ENCODE measurements at regions not wholly inside any gene's neighbourhood (a gene's known extent, or its start where the extent isn't known, plus 50 kb on each side); places are given as distances from the start of the nearest gene placed in this dataset.
"Not testable (repeated sequence)": the region's sequence is repeated elsewhere in the genome, so short reads cannot be mapped to it uniquely, and the experiment has no call there.

- no peak for DNase-seq (ENCODE audit: low spot score)
These were observed 751.8 kb downstream of the GALC start for GRCh38 chr14:87241018-87241768.

GRCh38 chr14:87240319-87240718, 752.7 kb downstream of the GALC start:
- DNase-seq (ENCODE audit: low spot score), result not testable (repeated sequence)

GRCh38 chr14:87233806-87234384, 759.1 kb downstream of the GALC start:
- no peak for DNase-seq (ENCODE audit: low spot score)

DNA sequence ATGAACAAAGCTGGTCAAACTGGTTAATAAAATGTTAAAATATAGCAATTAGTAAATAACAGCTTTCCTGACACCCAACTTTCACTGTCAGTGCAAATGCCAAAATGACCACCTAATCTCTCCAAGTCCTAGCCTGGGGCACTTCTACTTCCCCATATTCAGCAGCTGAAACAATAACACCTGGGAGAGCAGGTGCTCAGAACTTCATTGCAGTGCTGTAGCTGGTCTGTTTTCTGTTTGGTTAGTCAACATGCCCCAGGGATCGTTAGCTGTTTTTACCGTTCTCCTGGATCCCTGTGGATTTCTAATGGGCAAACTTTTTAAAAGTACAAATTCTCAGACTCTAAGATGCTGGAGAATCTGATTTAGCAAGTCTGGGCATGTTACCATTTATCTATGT, 759.7 kb downstream of the GALC start:
- no peak for DNase-seq (ENCODE audit: low spot score)

- peak; percentile 19 for DNase-seq (ENCODE audit: low spot score)
These were observed 761.5 kb downstream of the GALC start for GRCh38 chr14:87231336-87232026.

DNA sequence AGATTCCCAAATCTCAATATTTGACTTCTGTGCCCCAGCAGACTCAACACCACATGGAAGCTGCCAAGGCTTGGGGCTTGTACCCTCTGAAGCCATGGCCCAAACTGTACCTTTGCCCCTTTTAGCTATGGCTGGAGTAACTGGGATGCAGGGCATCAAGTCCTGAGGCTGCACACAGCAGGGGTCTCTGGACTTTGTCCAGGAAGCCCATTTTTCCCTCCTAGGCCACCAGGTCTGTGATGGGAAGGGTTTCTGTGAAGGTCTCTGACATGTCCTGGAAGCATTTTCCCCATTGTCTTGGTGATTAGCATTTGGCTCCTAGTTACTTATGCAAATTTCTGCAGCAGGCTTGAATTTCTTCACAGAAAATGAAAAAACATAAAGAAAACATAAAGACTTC, 762.3 kb downstream of the GALC start:
- DNase-seq (ENCODE audit: low spot score), result no peak

DNA sequence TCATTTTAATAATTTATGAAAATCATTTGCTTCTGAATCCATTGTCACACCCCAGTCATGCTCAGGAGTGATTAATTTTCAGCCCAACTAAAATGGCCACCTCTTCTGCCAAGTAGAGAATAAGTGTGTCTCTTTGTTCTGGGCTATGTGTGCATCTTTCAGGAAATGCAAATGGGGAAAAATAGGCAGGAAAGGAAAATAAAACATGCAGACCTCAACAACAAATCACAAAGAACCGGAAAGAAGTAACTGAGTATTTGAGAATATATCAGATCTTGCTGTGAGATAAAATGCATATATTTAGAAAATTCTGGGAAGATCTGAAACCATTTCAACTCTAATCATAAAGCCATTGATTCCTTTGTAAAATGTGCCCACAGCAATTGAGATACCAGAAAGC, 763.9 kb downstream of the GALC start:
- no peak for DNase-seq (ENCODE audit: low spot score)

- no peak for DNase-seq (ENCODE audit: low spot score)
These were observed 776.0 kb downstream of the GALC start for GRCh38 chr14:87217023-87217422.

DNA sequence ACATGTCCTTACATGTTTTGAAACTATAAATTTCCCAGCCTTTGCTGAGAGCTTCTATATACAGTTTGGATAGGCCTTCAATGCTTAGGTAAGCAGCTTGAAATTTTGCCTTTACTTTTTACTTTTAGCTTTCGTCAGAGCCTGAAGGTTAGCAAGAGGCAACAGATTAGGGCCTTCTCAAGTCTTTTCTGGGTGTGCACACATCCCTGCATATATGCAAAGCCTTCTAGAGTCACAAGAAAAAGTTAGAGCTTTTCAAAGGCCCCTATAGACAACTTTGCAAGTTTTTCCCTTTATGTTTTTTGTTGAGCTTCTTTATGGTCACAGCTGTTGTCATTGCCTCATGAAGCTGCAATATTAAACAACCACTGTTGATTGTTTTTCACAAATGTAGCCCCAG, 778.4 kb downstream of the GALC start:
- no peak for DNase-seq (ENCODE audit: low spot score)

GRCh38 chr14:87207756-87208155, 785.2 kb downstream of the GALC start:
- DNase-seq (ENCODE audit: low spot score), result no peak

GRCh38 chr14:87205811-87206210, 787.2 kb downstream of the GALC start:
- DNase-seq (ENCODE audit: low spot score), result no peak

- no peak for DNase-seq (ENCODE audit: low spot score)
These were observed 789.6 kb downstream of the GALC start for GRCh38 chr14:87203346-87203745.

- DNase-seq (ENCODE audit: low spot score), result no peak
These were observed 793.6 kb downstream of the GALC start for GRCh38 chr14:87199381-87199780.

- no peak for DNase-seq (ENCODE audit: low spot score)
These were observed 796.5 kb downstream of the GALC start for GRCh38 chr14:87196436-87196835.

DNA sequence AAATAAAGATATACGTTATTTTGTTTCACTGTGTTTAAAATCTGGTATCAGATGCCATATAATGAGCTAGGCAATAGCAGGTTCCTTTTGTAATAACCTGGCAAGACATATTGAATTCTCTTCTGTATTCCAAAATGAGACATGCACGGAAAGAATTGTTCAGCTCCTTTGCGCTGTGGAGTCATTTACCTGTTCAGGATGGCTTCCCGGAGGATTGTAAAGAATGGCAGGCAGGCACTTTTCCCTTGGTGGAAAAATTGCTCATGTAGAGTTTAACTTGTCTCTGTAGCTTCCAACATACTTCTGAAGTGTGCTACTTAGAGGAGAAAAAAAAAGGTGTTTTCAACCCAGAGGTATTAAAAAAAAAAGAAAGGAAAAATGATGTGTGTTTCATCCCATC, 805.2 kb downstream of the GALC start:
- no peak for DNase-seq (ENCODE audit: low spot score)

GRCh38 chr14:87186737-87187136, 806.2 kb downstream of the GALC start:
- no peak for DNase-seq (ENCODE audit: low spot score)

DNA sequence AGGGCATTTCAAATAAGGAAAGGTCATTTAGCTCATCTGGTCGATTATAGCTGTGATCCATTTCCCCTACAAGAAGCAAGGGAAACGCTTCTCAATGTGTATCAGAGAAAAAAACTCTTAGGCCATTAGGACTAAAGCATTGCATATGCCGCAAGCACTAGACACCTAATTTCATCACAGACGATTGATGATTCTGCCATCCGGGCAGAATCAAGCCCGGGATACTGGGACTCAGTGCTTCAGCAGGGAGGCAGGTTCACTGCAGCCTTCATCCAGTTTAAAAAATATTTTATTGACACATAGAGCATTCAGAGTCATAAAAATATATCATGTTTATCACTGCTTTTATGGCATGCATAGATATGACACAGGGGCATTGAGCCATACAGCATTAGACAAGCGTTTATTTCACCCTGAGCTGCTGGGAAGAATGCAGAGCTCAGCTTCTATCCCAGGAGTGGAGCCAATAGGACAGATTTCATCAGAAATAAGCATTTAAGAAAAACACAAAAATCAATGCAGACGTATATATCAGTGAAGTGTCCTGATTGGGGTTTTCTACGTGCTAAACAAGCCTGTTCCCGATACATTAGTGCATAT, 806.9 kb downstream of the GALC start:
- no peak for DNase-seq (ENCODE audit: low spot score)

DNA sequence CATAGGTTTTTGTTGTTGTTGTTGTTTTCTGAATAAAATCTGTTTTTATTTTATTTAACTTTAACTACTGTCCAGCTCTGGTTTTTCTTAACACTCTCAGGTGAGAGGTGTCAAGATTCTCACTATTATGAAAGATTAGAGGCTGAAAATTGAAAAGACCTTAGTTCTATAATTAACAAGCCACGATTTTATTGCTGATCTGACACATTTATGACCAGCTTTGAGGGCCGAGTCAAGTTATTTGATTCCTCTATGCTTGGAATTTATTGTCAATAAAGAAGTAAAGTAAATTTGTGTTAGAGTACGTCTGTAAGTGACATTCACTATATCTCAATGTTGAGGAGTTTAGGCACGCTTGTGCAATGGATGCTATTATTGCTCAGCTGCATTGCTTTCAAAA, 808.8 kb downstream of the GALC start:
- DNase-seq (ENCODE audit: low spot score), result no peak

- DNase-seq (ENCODE audit: low spot score), result no peak
These were observed 811.7 kb downstream of the GALC start for GRCh38 chr14:87181288-87181687.

DNA sequence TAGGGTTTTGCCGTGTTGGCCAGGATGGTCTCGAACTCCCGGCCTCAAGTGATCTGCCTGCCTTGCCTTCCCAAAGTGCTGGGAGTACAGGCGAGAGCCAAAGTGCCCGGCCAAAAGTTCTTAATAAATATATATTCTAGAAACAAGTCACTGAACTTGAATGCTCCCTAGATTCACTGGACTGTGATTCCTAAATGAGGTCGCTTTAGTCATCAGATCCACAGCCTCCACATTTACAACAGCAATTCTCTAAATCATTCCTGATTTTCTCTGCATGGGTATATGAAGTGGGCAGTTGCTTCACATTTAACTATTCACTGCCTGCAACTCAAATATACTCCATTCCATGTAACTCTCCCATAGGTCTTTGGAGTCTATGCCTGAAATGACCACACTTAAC, 813.0 kb downstream of the GALC start:
- no peak for DNase-seq (ENCODE audit: low spot score)

DNA sequence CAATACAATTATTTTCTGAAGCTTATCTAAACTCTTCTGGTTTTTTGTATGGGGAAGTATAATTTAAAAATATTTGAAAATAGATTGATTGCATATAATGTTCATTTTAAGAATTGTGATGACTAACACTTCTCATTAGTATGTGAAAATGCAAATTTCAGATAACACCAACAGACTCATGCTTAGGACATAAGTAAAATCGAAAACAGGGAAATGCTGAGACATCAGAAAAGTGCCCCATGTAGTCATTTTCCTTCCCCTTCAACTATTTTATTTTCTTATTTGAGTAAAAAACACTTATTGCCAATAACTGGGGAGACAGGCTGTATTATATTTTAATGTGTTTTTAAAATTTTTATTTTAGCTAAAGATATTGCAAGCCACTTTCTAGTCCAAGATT, 814.7 kb downstream of the GALC start:
- no peak for DNase-seq (ENCODE audit: low spot score)

GRCh38 chr14:87175175-87175574, 817.8 kb downstream of the GALC start:
- no peak for DNase-seq (ENCODE audit: low spot score)

DNA sequence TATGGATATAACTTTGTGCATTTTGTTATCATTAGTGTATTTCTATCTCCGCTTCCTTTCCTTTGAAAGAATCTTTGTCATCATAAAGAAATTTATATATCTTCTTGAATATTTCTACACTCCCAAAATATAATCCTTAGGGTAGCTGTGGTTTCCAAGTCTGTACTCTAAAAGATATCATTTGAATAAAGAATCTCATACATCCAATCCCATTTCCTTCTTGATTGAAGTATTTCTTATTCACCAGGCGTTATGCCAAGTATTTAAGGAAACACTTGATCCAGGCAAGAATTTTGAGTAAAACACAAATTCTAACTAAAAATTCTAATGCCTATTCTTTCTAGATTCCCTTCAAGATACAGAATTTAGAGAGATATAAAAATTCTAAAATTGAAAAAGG, 821.8 kb downstream of the GALC start:
- DNase-seq (ENCODE audit: low spot score), result no peak

All from AG20443 (cell line).